Body of pancreas (tissue), 4 donors: ENCODE measurements at regions not wholly inside any gene's neighbourhood (a gene's known extent, or its start where the extent isn't known, plus 50 kb on each side); places are given as distances from the start of the nearest gene placed in this dataset.
"Not testable (repeated sequence)": the region's sequence is repeated elsewhere in the genome, so short reads cannot be mapped to it uniquely, and the experiment has no call there.

Experiments
- POLR2A ChIP-seq, 3 donors: fragments of 450-650 bp; IDR thresholded peaks; one replicate each; pipeline ENCODE4 v1.6.1; 2016; ENCODE audit warnings: antibody characterized with exemption in 3 of 3, mild to moderate bottlenecking in 2 of 3
- TF ChIP-seq, protein P1 (sequence below), 7 experiments: fragments of 450-650 bp in 4 of 7; fragments of 200-600 bp in 3 of 7; sonication (generic) in 3 of 7; IDR thresholded peaks; one replicate each; pipeline ENCODE4 v1.5.1; 2016 to 2019; ENCODE audit warnings: antibody characterized with exemption in 7 of 7

DNA sequence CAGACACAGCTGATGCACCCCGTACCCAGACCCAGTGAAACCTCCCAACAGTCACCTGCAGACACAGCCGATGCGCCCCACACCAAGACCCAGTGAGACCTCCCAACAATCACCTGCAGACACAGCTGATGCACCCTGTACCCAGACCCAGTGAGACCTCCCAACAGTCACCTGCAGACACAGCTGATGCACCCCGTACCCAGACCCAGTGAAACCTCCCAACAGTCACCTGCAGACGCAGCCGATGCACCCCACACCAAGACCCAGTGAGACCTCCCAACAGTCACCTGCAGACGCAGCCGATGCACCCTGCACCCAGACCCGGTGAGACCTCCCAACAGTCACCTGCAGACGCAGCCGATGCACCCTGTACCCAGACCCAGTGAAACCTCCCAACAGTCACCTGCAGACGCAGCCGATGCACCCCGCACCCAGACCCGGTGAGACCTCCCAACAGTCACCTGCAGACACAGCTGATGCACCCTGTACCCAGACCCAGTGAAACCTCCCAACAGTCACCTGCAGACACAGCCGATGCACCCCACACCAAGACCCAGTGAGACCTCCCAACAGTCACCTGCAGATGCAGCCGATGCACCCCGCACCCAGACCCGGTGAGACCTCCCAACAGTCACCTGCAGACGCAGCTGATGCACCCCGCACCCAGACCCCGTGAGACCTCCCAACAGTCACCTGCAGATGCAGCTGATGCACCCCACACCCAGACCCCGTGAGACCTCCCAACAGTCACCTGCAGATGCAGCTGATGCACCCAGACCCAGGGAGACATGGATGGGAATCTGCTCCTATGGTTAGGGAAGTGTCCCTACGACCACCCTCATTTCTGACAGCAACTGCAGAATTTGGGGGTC is 178.3 kb upstream of the C1orf174 start:
- TF ChIP-seq, protein P1, sequence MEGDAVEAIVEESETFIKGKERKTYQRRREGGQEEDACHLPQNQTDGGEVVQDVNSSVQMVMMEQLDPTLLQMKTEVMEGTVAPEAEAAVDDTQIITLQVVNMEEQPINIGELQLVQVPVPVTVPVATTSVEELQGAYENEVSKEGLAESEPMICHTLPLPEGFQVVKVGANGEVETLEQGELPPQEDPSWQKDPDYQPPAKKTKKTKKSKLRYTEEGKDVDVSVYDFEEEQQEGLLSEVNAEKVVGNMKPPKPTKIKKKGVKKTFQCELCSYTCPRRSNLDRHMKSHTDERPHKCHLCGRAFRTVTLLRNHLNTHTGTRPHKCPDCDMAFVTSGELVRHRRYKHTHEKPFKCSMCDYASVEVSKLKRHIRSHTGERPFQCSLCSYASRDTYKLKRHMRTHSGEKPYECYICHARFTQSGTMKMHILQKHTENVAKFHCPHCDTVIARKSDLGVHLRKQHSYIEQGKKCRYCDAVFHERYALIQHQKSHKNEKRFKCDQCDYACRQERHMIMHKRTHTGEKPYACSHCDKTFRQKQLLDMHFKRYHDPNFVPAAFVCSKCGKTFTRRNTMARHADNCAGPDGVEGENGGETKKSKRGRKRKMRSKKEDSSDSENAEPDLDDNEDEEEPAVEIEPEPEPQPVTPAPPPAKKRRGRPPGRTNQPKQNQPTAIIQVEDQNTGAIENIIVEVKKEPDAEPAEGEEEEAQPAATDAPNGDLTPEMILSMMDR (IDR thresholded peaks at IDR 0.05): not testable (repeated sequence)
- TF ChIP-seq POLR2A (IDR thresholded peaks at IDR 0.05): not testable (repeated sequence)
